Lower leg skin (tissue), 4 donors: ENCODE measurements at regions not wholly inside any gene's neighbourhood (a gene's known extent, or its start where the extent isn't known, plus 50 kb on each side); places are given as distances from the start of the nearest gene placed in this dataset.

Source experiments
- DNase-seq, 2 donors: peaks; one replicate each; pipeline ENCODE4 v3.0.0-alpha.2; 2019; ENCODE audit warnings: low spot score in 2 of 2
- H3K4me3 ChIP-seq: fragments of 200-600 bp; sonication (generic); 2 replicates; pipeline ENCODE4 v1.5.1; 2017; ENCODE audit warnings: mild to moderate bottlenecking, low read depth; ENCODE audit not compliant: poor library complexity, severe bottlenecking
- POLR2A ChIP-seq, 2 donors: fragments of 450-650 bp; IDR thresholded peaks; one replicate each; pipeline ENCODE4 v1.6.1; 2016 to 2017; ENCODE audit warnings: antibody characterized with exemption in 2 of 2, mild to moderate bottlenecking in 1 of 2, moderate library complexity in 1 of 2
- WGBS, 2 donors: methylation state at CpG; one replicate each; pipeline ENCODE4 v1.1.5; 2018; 5-methylcytosine and 5-hydroxymethylcytosine counted together
- intact Hi-C: fragments of 100-400 bp; cut with DNase I; formaldehyde crosslinking; loops from one replicate; pipeline ENCODE4 v1.15.0; 2023; ENCODE audit warnings: low total_unique reads
- TF ChIP-seq, protein P1 (sequence below), 3 donors: fragments of 450-650 bp; IDR thresholded peaks; one replicate each; pipeline ENCODE4 v1.5.1; 2016; ENCODE audit warnings: antibody characterized with exemption in 3 of 3, mild to moderate bottlenecking in 3 of 3, moderate library complexity in 2 of 3

GRCh38 chr6:14217728-14218518 is 100.4 kb downstream of the CD83 start:
- no peak overlapping the region for H3K4me3 ChIP-seq
- DNase-seq, result no peak
- intact Hi-C loops, result no loop called here
- TF ChIP-seq, protein P1, sequence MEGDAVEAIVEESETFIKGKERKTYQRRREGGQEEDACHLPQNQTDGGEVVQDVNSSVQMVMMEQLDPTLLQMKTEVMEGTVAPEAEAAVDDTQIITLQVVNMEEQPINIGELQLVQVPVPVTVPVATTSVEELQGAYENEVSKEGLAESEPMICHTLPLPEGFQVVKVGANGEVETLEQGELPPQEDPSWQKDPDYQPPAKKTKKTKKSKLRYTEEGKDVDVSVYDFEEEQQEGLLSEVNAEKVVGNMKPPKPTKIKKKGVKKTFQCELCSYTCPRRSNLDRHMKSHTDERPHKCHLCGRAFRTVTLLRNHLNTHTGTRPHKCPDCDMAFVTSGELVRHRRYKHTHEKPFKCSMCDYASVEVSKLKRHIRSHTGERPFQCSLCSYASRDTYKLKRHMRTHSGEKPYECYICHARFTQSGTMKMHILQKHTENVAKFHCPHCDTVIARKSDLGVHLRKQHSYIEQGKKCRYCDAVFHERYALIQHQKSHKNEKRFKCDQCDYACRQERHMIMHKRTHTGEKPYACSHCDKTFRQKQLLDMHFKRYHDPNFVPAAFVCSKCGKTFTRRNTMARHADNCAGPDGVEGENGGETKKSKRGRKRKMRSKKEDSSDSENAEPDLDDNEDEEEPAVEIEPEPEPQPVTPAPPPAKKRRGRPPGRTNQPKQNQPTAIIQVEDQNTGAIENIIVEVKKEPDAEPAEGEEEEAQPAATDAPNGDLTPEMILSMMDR (IDR thresholded peaks at IDR 0.05), result no peak
- TF ChIP-seq POLR2A (IDR thresholded peaks at IDR 0.05), result no peak
- WGBS, 2 donors, result 90 to 94% methylated on average over 12 of the region's 12 CpGs

- H3K4me3 ChIP-seq, result no peak overlapping the region
- intact Hi-C loops, result no loop called here
- WGBS, 2 donors, result 93 to 98% methylated on average over 1 of the region's 1 CpG
- DNase-seq, result no peak
- no peak for TF ChIP-seq POLR2A (IDR thresholded peaks at IDR 0.05)
- TF ChIP-seq, protein P1 (IDR thresholded peaks at IDR 0.05), result no peak
Observed at GRCh38 chr6:14218519-14218800, 100.9 kb downstream of the CD83 start.

GRCh38 chr6:14221564-14222279 is 104.2 kb downstream of the CD83 start:
- TF ChIP-seq, protein P1 (IDR thresholded peaks at IDR 0.05), result no peak
- TF ChIP-seq POLR2A (IDR thresholded peaks at IDR 0.05), result no peak

DNA sequence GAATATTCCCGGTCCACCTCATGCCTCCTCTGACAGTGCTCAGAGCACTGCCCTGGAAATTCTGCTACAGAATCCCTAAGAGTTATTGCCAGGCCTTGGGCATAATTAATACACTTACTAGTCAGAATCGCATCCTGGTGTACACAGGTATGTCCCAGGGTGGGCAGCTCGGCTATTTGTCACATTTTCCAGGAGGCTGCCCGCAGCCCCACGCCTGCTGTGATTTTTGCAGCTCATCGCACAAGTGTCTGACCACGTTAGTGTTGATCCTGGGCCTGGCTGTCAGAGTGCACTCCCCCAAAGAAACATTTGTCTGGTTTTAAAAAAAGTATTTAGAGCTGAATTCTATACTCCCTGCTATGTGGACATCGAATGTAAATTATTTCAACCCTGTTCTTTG is 105.4 kb downstream of the CD83 start:
- 97 to 99% methylated on average over 8 of the region's 8 CpGs for WGBS, 2 donors
- TF ChIP-seq, protein P1 (IDR thresholded peaks at IDR 0.05), result no peak
- no peak for TF ChIP-seq POLR2A (IDR thresholded peaks at IDR 0.05)
- no peak overlapping the region for H3K4me3 ChIP-seq
- no peak for DNase-seq
- intact Hi-C loops, result no loop called here

More at GRCh38 chr6:14221564-14222279, 104.2 kb downstream of the CD83 start:
- H3K4me3 ChIP-seq, result no peak overlapping the region
- DNase-seq, result no peak
- intact Hi-C loops, result no loop called here
- 97% methylated on average over 8 of the region's 8 CpGs for WGBS, 2 donors

- no peak for TF ChIP-seq POLR2A (IDR thresholded peaks at IDR 0.05)
- TF ChIP-seq, protein P1 (IDR thresholded peaks at IDR 0.05), result no peak
- 66 to 77% methylated on average over 8 of the region's 8 CpGs for WGBS, 2 donors
- no peak overlapping the region for H3K4me3 ChIP-seq
- intact Hi-C loops, result no loop called here
- no peak for DNase-seq
Observed at GRCh38 chr6:14224359-14225103, 107.0 kb downstream of the CD83 start.
